ENCODE measurements at regions not wholly inside any gene's neighbourhood (a gene's known extent, or its start where the extent isn't known, plus 50 kb on each side); places are given as distances from the start of the nearest gene placed in this dataset.
A peak's percentile ranks its signal among the peaks of the same experiment; 100 is the strongest.

GRCh38 chr3:71906976-71907375 lies 122.0 kb upstream of the PROK2 start:
- peak overlapping the region in 1 of 2 donors; percentile 87 for H3K4me3 Mint-ChIP-seq
- peaks cover 69 to 87% of the 10 kb centered on the region in 2 donors for H3K27me3 ChIP-seq (ENCODE audit: control insufficient read depth in 2 of 2, insufficient read depth in 2 of 2, low read length in 2 of 2)

GRCh38 chr3:71905426-71905825 lies 120.5 kb upstream of the PROK2 start:
- no peaks in the 10 kb centered on the region for H3K36me3 ChIP-seq (replicated peaks in 1 of 2; ENCODE audit: control insufficient read depth in 1 of 2, insufficient read depth in 2 of 2, low read length in 2 of 2)
- peaks cover 45 to 50% of the 10 kb centered on the region in 2 donors for H3K4me1 ChIP-seq (ENCODE audit: control insufficient read depth in 1 of 2, insufficient read depth in 2 of 2, low read length in 2 of 2)
- 0% methylated on average over 2 of the region's 5 CpGs for WGBS (ENCODE audit: insufficient coverage)
- peaks cover 44% of the 10 kb centered on the region for H4K20me1 ChIP-seq (ENCODE audit: insufficient read depth, low read length)
- no peaks in the 10 kb centered on the region for H3K79me2 ChIP-seq (ENCODE audit: insufficient read depth, low read length)
- H3K4me3 ChIP-seq (replicated peaks in 1 of 3; ENCODE audit: low read depth in 2 of 3, low read length in 3 of 3): peak overlapping the region in 1 of 3 experiments; percentile 27
- H3K9ac ChIP-seq (ENCODE audit: insufficient read depth, low read length, poor library complexity, severe bottlenecking): no peak overlapping the region
- intact Hi-C loops (cut with micrococcal nuclease): loop anchor here in 1 of 2 donors (10.0 kb wide), 1 partner anchor 199 kb away; no protein-coding TSS in a partner anchor
- H3K36me3 Mint-ChIP-seq: peaks cover 12 to 14% of the 10 kb centered on the region in 2 donors
- H3K9me3 Mint-ChIP-seq: peaks cover 0 to 25% (median 9%) of the 10 kb centered on the region in 7 donors
- peaks cover 92 to 95% (median 94%) of the 10 kb centered on the region in 3 donors for H3K27me3 Mint-ChIP-seq (ENCODE audit: low read depth in 3 of 3)
- H2AFZ ChIP-seq (ENCODE audit: insufficient read depth, low read depth, low read length, poor library complexity, severe bottlenecking): no peak overlapping the region
- H3K27ac Mint-ChIP-seq: peak overlapping the region in 6 of 7 donors; percentile 48 to 76 (median 64)
- DNase-seq: peak; percentile 78 to 93 (median 88)
- H3K27me3 ChIP-seq (ENCODE audit: control insufficient read depth in 2 of 2, insufficient read depth in 2 of 2, low read length in 2 of 2): peaks cover 67 to 84% of the 10 kb centered on the region in 2 donors
- H3K27ac ChIP-seq (ENCODE audit: low read depth in 1 of 2, low read length in 2 of 2): no peak overlapping the region
- H3K4me1 Mint-ChIP-seq: peaks cover 51% of the 10 kb centered on the region
- H3K4me2 ChIP-seq (replicated peaks; ENCODE audit: extremely low read depth, low read length, poor library complexity, severe bottlenecking): peak overlapping the region; percentile 15
- TF ChIP-seq CTCF (IDR thresholded peaks at IDR 0.05): no peak
- H3K4me3 Mint-ChIP-seq: peak overlapping the region; percentile 39 to 76
- H3K9me3 ChIP-seq (replicated peaks in 1 of 2; ENCODE audit: control insufficient read depth in 1 of 2, insufficient read depth in 1 of 2, low read length in 2 of 2): peaks cover 3 to 6% of the 10 kb centered on the region in 2 donors

More at GRCh38 chr3:71906976-71907375, 122.0 kb upstream of the PROK2 start:
- Histone ChIP-seq H3K79me2 (ENCODE audit: insufficient read depth, low read length) (no peaks in the 10 kb centered on the region), H3K9ac (ENCODE audit: insufficient read depth, low read length, poor library complexity, severe bottlenecking) (no peak overlapping the region), H3K4me2 (replicated peaks; ENCODE audit: extremely low read depth, low read length, poor library complexity, severe bottlenecking) (peak overlapping the region; percentile 19), H4K20me1 (ENCODE audit: insufficient read depth, low read length) (peaks cover 44% of the 10 kb centered on the region), H3K4me1 (ENCODE audit: control insufficient read depth in 1 of 2, insufficient read depth in 2 of 2, low read length in 2 of 2) (peaks cover 45 to 50% of the 10 kb centered on the region in 2 donors), H2AFZ (ENCODE audit: insufficient read depth, low read depth, low read length, poor library complexity, severe bottlenecking) (no peak overlapping the region), H3K9me3 (replicated peaks in 1 of 2; ENCODE audit: control insufficient read depth in 1 of 2, insufficient read depth in 1 of 2, low read length in 2 of 2) (peaks cover 0 to 6% of the 10 kb centered on the region in 2 donors), H3K36me3 (replicated peaks in 1 of 2; ENCODE audit: control insufficient read depth in 1 of 2, insufficient read depth in 2 of 2, low read length in 2 of 2) (no peaks in the 10 kb centered on the region), H3K4me3 (replicated peaks in 1 of 3; ENCODE audit: low read depth in 2 of 3, low read length in 3 of 3) (peak overlapping the region in 1 of 3 experiments; percentile 19), H3K27ac (ENCODE audit: low read depth in 1 of 2, low read length in 2 of 2) (no peak overlapping the region)
- H3K36me3 Mint-ChIP-seq: peaks cover 12 to 17% of the 10 kb centered on the region in 2 donors
- H3K27ac Mint-ChIP-seq: peak overlapping the region in 4 of 7 donors; percentile 26 to 81 (median 74)
- no CpG with 5 or more reads among the region's 3 CpGs for WGBS (ENCODE audit: insufficient coverage)
- TF ChIP-seq CTCF (IDR thresholded peaks at IDR 0.05): no peak
- peaks cover 0 to 16% (median 6%) of the 10 kb centered on the region in 7 donors for H3K9me3 Mint-ChIP-seq
- intact Hi-C loops (cut with micrococcal nuclease): loop anchor here in 1 of 2 donors (10.0 kb wide), 1 partner anchor 198 kb away; no protein-coding TSS in a partner anchor
- peak; percentile 34 to 40 (median 36) for DNase-seq
- H3K4me1 Mint-ChIP-seq: peaks cover 51% of the 10 kb centered on the region
- H3K27me3 Mint-ChIP-seq (ENCODE audit: low read depth in 3 of 3): peaks cover 92 to 96% (median 95%) of the 10 kb centered on the region in 3 donors
